Trophoblast cell (in vitro differentiated cells and primary cell): ENCODE measurements at regions not wholly inside any gene's neighbourhood (a gene's known extent, or its start where the extent isn't known, plus 50 kb on each side); places are given as distances from the start of the nearest gene placed in this dataset.

Experiments used
- DNase-seq, 2 donors: peaks; one replicate each; pipeline ENCODE4 v3.0.0-alpha.2; 2016
- H2AFZ ChIP-seq: 2 replicates; pipeline ENCODE4 v1.6.1; 2013; ENCODE audit warnings: low read length, moderate library complexity, mild to moderate bottlenecking; ENCODE audit not compliant: insufficient read depth, poor library complexity
- H2AK5ac ChIP-seq: 2 replicates; pipeline ENCODE4 v1.6.1; 2013; ENCODE audit warnings: mild to moderate bottlenecking, low read length
- H2BK120ac ChIP-seq: 2 replicates; pipeline ENCODE4 v1.6.1; 2013; ENCODE audit warnings: low read length, mild to moderate bottlenecking, moderate library complexity; ENCODE audit not compliant: insufficient read depth, poor library complexity
- H2BK12ac ChIP-seq: 2 replicates; pipeline ENCODE4 v1.6.1; 2013; ENCODE audit warnings: mild to moderate bottlenecking, low read length, moderate library complexity
- H2BK5ac ChIP-seq: 2 replicates; pipeline ENCODE4 v1.6.1; 2013; ENCODE audit warnings: low read length, low read depth, moderate library complexity, mild to moderate bottlenecking; ENCODE audit not compliant: poor library complexity
- H3K14ac ChIP-seq: 2 replicates; pipeline ENCODE4 v1.6.1; 2013; ENCODE audit warnings: mild to moderate bottlenecking, low read length
- H3K18ac ChIP-seq: 2 replicates; pipeline ENCODE4 v1.6.1; 2013; ENCODE audit warnings: mild to moderate bottlenecking, low read length
- H3K23ac ChIP-seq: 2 replicates; pipeline ENCODE4 v1.6.1; 2013; ENCODE audit warnings: low read length
- H3K27ac ChIP-seq: 2 replicates; pipeline ENCODE4 v1.5.1; 2013; ENCODE audit warnings: low read depth, mild to moderate bottlenecking, inconsistent platforms, low read length, moderate library complexity
- H3K27me3 ChIP-seq: 2 replicates; pipeline ENCODE4 v1.6.1; 2013; ENCODE audit warnings: inconsistent platforms, mild to moderate bottlenecking, low read length, moderate library complexity; ENCODE audit not compliant: insufficient read depth
- H3K36me3 ChIP-seq, 2 experiments: 1 replicate in 1 of 2; 2 replicates in 1 of 2; pipeline ENCODE4 v1.6.1; 2013; ENCODE audit warnings: low read length in 2 of 2, mild to moderate bottlenecking in 2 of 2, moderate library complexity in 1 of 2; ENCODE audit not compliant: insufficient read depth in 2 of 2, control insufficient read depth in 1 of 2
- H3K4ac ChIP-seq: 2 replicates; pipeline ENCODE4 v1.6.1; 2013; ENCODE audit warnings: low read depth, mild to moderate bottlenecking, low read length, moderate library complexity
- H3K4me1 ChIP-seq, 2 experiments: 1 replicate in 1 of 2; 2 replicates in 1 of 2; pipeline ENCODE4 v1.6.1; 2013; ENCODE audit warnings: low read length in 2 of 2, mild to moderate bottlenecking in 2 of 2, moderate library complexity in 1 of 2; ENCODE audit not compliant: insufficient read depth in 2 of 2, control insufficient read depth in 1 of 2
- H3K4me2 ChIP-seq: 2 replicates; pipeline ENCODE4 v1.6.1; 2013; ENCODE audit warnings: inconsistent platforms, mild to moderate bottlenecking, low read length, moderate library complexity
- H3K4me3 ChIP-seq: 2 replicates; pipeline ENCODE4 v1.5.1; 2013; ENCODE audit warnings: mild to moderate bottlenecking, low read depth, low read length, inconsistent platforms
- H3K79me1 ChIP-seq: one replicate; pipeline ENCODE4 v1.6.1; 2013; ENCODE audit warnings: low read length
- H3K79me2 ChIP-seq: 2 replicates; pipeline ENCODE4 v1.6.1; 2013; ENCODE audit warnings: low read length, mild to moderate bottlenecking; ENCODE audit not compliant: control insufficient read depth, insufficient read depth, poor library complexity
- H3K9ac ChIP-seq: 2 replicates; pipeline ENCODE4 v1.6.1; 2013; ENCODE audit warnings: mild to moderate bottlenecking, low read length
- H3K9me3 ChIP-seq: 2 replicates; pipeline ENCODE4 v1.6.1; 2013; ENCODE audit warnings: low read depth, mild to moderate bottlenecking, control low read depth, inconsistent platforms, low read length; ENCODE audit not compliant: insufficient read depth
- H4K12ac ChIP-seq: 2 replicates; pipeline ENCODE4 v1.6.1; 2013; ENCODE audit warnings: low read depth, mild to moderate bottlenecking, low read length, moderate library complexity
- H4K8ac ChIP-seq: 2 replicates; pipeline ENCODE4 v1.6.1; 2013; ENCODE audit warnings: low read depth, mild to moderate bottlenecking, low read length, moderate library complexity
- H4K91ac ChIP-seq: one replicate; pipeline ENCODE4 v1.6.1; 2013; ENCODE audit warnings: low read depth, mild to moderate bottlenecking, low read length, moderate library complexity
- WGBS: extraction: QIAGEN DNeasy Blood & Tissue Kit; methylation state at CpG from one replicate; pipeline ENCODE4 v1.1.7; 2013; ENCODE audit warnings: missing lambda C conversion rate; ENCODE audit not compliant: insufficient read length, insufficient coverage; ENCODE audit errors: extremely low coverage; 5-methylcytosine and 5-hydroxymethylcytosine counted together

DNA sequence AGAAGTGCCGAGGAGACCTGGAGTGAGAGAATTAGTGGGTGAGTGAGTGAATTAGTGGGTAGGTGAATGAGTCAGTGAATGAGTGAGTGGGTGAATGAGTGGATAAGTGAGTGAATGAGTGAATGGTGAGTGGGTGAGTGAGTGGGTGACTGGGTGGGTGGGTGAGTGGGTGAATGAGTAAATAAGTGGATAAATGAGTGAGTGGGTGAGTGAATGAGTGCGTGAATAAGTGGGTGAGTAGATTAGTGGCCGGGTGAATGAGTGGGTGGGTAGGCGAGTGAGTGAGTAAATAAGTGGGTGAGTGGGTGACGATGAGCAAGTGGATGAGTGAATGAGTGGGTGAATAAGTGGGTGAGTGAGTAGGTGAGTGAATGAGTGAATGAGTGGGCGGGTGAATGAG, 243.7 kb upstream of the MGMT start:
- H3K4me2 ChIP-seq: no peak overlapping the region
- no peaks in the 10 kb centered on the region for H3K79me2 ChIP-seq
- H3K36me3 ChIP-seq: no peaks in the 10 kb centered on the region
- no peak overlapping the region for H4K91ac ChIP-seq
- H4K8ac ChIP-seq: no peak overlapping the region
- H4K12ac ChIP-seq: no peak overlapping the region
- H3K9ac ChIP-seq: no peak overlapping the region
- H2BK5ac ChIP-seq: no peak overlapping the region
- no peak overlapping the region for H3K23ac ChIP-seq
- no peak overlapping the region for H3K4ac ChIP-seq
- DNase-seq: no peak
- H3K79me1 ChIP-seq: no peaks in the 10 kb centered on the region
- no peak overlapping the region for H2AFZ ChIP-seq
- no peak overlapping the region for H2BK120ac ChIP-seq
- no peak overlapping the region for H3K27ac ChIP-seq
- H2AK5ac ChIP-seq: no peak overlapping the region
- no peak overlapping the region for H3K18ac ChIP-seq
- H3K4me3 ChIP-seq: no peak overlapping the region
- H2BK12ac ChIP-seq: no peak overlapping the region
- H3K14ac ChIP-seq: no peak overlapping the region
- no peaks in the 10 kb centered on the region for H3K27me3 ChIP-seq
- H3K4me1 ChIP-seq: no peaks in the 10 kb centered on the region
- WGBS: 100% methylated on average over 1 of the region's 6 CpGs
- H3K9me3 ChIP-seq: peaks cover 12% of the 10 kb centered on the region

- Histone ChIP-seq H3K4ac (no peak overlapping the region), H2BK12ac (no peak overlapping the region), H3K4me3 (no peak overlapping the region), H4K91ac (no peak overlapping the region), H3K14ac (no peak overlapping the region), H3K36me3 (no peaks in the 10 kb centered on the region), H2AFZ (no peak overlapping the region), H3K79me1 (no peaks in the 10 kb centered on the region), H4K12ac (no peak overlapping the region), H3K9me3 (peaks cover 12% of the 10 kb centered on the region), H2BK5ac (no peak overlapping the region), H3K79me2 (no peaks in the 10 kb centered on the region), H3K18ac (no peak overlapping the region), H3K4me2 (no peak overlapping the region), H3K23ac (no peak overlapping the region), H3K27ac (no peak overlapping the region), H2AK5ac (no peak overlapping the region), H4K8ac (no peak overlapping the region), H3K27me3 (no peaks in the 10 kb centered on the region), H3K9ac (no peak overlapping the region), H2BK120ac (no peak overlapping the region), H3K4me1 (no peaks in the 10 kb centered on the region)
- no peak for DNase-seq
- 100% methylated on average over 2 of the region's 4 CpGs for WGBS
Observed at GRCh38 chr10:129224065-129224464, 243.0 kb upstream of the MGMT start.

DNA sequence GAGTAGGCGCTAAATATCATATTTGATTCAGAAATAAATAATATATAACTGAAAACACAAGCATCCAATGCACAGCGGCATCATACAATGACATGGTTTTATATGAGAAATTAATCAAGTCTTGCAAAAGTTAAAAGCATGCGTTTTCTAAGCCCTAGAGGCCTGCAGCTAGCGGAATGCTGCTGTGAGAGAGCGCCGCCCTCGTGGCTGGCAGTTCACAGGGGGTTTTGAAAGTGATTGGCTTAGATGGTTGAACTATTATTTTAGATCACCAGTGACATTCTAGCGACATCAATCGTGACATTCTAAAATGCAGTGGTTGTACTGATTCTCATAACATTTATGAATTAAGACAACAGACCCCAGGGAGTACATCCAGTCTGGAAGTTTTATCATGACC, 235.2 kb upstream of the MGMT start:
- H3K27ac ChIP-seq: no peak overlapping the region
- H3K23ac ChIP-seq: no peak overlapping the region
- H3K27me3 ChIP-seq: no peaks in the 10 kb centered on the region
- no peaks in the 10 kb centered on the region for H3K4me1 ChIP-seq
- H3K18ac ChIP-seq: no peak overlapping the region
- no peak overlapping the region for H2AFZ ChIP-seq
- H3K9me3 ChIP-seq: peaks cover 4% of the 10 kb centered on the region
- DNase-seq: no peak
- no peak overlapping the region for H2AK5ac ChIP-seq
- no peak overlapping the region for H3K4me3 ChIP-seq
- no peak overlapping the region for H2BK12ac ChIP-seq
- H2BK5ac ChIP-seq: no peak overlapping the region
- no peak overlapping the region for H2BK120ac ChIP-seq
- no peak overlapping the region for H3K4me2 ChIP-seq
- H3K36me3 ChIP-seq: no peaks in the 10 kb centered on the region
- H3K79me2 ChIP-seq: no peaks in the 10 kb centered on the region
- H3K14ac ChIP-seq: no peak overlapping the region
- no CpG with 5 or more reads among the region's 9 CpGs for WGBS
- H4K91ac ChIP-seq: no peak overlapping the region
- no peak overlapping the region for H4K8ac ChIP-seq
- H3K79me1 ChIP-seq: no peaks in the 10 kb centered on the region
- no peak overlapping the region for H3K9ac ChIP-seq
- H4K12ac ChIP-seq: no peak overlapping the region
- H3K4ac ChIP-seq: no peak overlapping the region

GRCh38 chr10:129233351-129234148, 233.5 kb upstream of the MGMT start:
- Histone ChIP-seq H3K9me3 (no peaks in the 10 kb centered on the region), H3K4ac (no peak overlapping the region), H3K4me2 (no peak overlapping the region), H3K79me1 (no peaks in the 10 kb centered on the region), H3K9ac (no peak overlapping the region), H3K14ac (no peak overlapping the region), H2BK5ac (no peak overlapping the region), H3K27ac (no peak overlapping the region), H4K8ac (no peak overlapping the region), H2BK120ac (no peak overlapping the region), H3K18ac (no peak overlapping the region), H3K27me3 (no peaks in the 10 kb centered on the region), H4K12ac (no peak overlapping the region), H3K4me1 (no peaks in the 10 kb centered on the region), H2BK12ac (no peak overlapping the region), H3K4me3 (no peak overlapping the region), H2AFZ (no peak overlapping the region), H4K91ac (no peak overlapping the region), H3K36me3 (no peaks in the 10 kb centered on the region), H3K79me2 (no peaks in the 10 kb centered on the region), H3K23ac (no peak overlapping the region), H2AK5ac (no peak overlapping the region)
- no CpG with 5 or more reads among the region's 15 CpGs for WGBS
- DNase-seq: no peak
